GM12875 (cell line): ENCODE measurements at regions not wholly inside any gene's neighbourhood (a gene's known extent, or its start where the extent isn't known, plus 50 kb on each side); places are given as distances from the start of the nearest gene placed in this dataset.

Experiments
- H3K4me3 ChIP-seq: one replicate; pipeline ENCODE4 v1.5.1; 2011; ENCODE audit warnings: low read depth, low read length, control low read depth
- TF ChIP-seq, protein P1 (sequence below): IDR thresholded peaks from 2 replicates; pipeline ENCODE4 v1.5.1; 2011; ENCODE audit warnings: low read depth, mild to moderate bottlenecking, control low read depth, inconsistent platforms, low read length, moderate library complexity, borderline replicate concordance; ENCODE audit not compliant: insufficient read depth

DNA sequence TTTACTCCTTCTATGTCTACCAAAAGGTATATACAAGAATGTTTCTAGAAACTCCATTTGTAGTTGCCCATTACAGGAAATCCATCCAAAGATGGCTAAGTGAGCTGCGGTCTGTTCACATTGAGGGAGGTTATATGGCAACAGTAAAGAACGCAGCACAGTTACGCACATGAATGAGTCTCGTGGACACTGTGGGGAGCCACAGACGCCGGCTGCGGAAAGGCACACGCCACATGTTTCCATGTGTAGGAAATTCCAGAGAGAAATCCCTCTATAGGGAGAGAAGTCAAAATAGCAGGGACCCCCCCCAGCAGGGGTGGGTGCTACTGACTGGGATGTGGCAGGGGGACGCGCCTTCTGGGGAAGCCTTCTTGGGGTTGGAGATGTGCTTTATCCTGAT, 139.0 kb upstream of the NCOR2 start:
- no peak overlapping the region for H3K4me3 ChIP-seq
- TF ChIP-seq, protein P1, sequence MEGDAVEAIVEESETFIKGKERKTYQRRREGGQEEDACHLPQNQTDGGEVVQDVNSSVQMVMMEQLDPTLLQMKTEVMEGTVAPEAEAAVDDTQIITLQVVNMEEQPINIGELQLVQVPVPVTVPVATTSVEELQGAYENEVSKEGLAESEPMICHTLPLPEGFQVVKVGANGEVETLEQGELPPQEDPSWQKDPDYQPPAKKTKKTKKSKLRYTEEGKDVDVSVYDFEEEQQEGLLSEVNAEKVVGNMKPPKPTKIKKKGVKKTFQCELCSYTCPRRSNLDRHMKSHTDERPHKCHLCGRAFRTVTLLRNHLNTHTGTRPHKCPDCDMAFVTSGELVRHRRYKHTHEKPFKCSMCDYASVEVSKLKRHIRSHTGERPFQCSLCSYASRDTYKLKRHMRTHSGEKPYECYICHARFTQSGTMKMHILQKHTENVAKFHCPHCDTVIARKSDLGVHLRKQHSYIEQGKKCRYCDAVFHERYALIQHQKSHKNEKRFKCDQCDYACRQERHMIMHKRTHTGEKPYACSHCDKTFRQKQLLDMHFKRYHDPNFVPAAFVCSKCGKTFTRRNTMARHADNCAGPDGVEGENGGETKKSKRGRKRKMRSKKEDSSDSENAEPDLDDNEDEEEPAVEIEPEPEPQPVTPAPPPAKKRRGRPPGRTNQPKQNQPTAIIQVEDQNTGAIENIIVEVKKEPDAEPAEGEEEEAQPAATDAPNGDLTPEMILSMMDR = no peak

DNA sequence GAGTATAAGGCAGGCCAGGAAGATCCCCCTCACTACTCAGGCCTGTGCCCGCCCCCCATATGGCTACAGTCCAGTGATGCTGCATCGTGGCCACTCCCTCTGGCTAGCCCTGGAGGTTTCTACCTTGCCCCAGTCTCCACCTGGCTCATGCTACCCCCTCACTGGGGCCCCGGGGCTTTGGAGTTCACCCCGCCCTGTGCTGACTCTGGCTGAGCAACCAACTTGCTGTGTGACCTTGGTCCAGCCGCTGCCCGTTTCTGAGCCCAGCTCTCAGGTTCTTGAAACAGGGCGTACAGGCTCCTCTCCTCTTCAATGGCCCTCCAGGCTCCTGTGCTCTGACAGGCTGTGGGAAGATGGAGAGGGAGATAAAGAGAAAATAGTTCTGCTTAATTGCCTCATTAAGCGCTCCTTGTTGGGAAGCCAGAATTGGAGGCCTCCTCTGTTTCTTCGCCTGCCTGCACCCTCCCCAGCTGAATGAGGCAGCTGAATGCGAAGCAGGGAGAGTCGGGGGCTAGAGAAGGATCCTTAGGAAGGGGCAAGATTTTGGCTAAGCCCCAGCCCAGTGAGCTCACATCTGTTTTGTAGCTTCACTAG, 138.2 kb upstream of the NCOR2 start:
- TF ChIP-seq, protein P1 = no peak
- H3K4me3 ChIP-seq = no peak overlapping the region

DNA sequence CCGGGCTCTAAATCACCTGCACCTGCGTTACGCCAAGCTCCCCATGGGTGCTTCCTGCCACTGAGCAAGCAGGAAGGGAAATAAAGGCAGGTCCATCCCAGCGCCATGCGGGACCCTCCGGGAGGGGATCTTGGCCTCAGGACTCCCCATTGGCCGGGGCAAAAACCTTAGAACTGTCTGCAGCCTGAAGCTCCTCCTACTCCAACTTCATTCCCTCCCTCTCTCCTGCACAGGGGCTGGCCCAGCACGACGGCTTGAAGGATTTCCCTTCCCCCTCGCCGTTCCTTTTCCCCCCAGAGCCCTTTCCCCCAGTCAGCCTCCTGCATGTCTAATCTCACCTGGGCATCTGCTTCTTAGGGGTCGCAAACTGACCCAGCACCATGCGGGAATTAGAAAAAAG, 137.2 kb upstream of the NCOR2 start:
- TF ChIP-seq, protein P1 = no peak
- no peak overlapping the region for H3K4me3 ChIP-seq

DNA sequence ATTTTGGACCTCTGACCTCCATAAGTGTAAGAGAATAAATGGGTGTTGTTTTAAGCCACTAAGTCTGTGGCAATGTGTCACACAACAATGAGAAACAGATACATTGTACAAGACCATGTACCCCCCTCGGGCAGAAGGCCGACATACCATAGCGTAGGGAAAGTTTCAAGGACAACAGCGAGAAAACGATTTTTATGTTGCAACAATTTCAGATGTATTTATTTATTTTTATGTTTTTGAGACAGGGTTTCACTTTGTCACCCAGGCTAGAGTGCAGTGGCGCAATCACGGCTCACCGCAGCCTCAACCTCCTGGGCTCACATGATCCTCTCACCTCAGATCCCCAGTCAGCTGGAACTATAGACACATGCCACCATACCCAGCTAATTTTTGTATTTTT, 136.4 kb upstream of the NCOR2 start:
- H3K4me3 ChIP-seq = no peak overlapping the region
- TF ChIP-seq, protein P1 = no peak

DNA sequence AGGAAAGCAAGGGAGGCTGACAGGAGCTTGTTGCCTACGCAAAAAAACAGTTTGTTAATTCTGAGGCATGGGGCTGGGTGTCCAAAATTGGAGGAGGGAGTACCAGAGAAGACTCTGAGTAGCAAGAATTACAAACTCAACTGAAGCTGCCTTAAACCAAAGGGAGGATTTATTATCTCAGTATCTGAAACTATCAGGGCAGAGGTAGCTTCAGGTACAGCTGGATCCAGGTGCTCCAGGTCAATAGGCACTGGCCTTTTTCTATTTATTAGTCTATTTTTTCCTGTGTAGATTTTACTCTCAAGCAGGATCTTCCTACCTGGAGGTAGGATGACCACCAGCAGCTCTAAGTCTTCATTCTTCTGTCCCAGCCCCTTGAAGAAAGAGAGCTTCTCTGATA, 135.3 kb upstream of the NCOR2 start:
- TF ChIP-seq, protein P1 = no peak
- no peak overlapping the region for H3K4me3 ChIP-seq

DNA sequence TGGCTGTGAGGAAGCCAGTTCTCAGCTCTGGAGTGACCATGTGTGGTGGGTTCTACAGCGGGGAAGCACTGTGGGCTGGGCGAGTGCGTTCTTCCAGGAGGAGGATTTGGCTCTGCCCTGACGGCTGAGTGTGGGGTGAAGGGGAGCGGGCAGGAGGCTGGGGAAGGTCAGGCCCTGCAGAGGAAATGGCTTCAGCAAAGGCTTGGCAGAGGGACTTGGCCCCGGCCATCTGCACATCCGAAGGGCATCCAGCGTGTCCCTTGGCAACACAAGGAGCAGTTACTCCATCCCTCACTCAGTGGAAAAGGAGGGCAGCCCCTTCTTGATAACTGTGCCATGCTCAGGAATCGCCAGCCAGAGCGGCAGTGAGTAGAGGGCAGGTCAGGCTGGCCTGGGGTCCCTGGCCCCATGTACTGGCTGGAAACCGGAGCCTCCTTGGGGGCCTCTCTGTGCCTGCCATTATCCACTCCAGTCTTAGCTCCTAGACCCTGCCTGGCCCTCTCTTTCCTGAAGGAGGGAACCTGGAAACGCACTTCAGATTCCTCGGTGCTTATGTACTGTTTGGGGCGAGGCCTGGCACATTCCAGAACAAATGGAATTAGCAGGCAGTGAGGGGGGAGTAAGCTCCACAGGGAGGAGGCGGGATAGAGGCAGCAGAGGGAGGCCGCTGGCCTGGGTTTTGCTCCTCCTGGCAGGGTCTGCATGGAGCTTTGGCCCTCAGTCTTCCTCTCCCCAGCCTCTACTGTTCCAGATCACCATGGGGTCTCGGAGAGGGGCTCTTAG, 133.6 kb upstream of the NCOR2 start:
- TF ChIP-seq, protein P1 = no peak
- H3K4me3 ChIP-seq = no peak overlapping the region

DNA sequence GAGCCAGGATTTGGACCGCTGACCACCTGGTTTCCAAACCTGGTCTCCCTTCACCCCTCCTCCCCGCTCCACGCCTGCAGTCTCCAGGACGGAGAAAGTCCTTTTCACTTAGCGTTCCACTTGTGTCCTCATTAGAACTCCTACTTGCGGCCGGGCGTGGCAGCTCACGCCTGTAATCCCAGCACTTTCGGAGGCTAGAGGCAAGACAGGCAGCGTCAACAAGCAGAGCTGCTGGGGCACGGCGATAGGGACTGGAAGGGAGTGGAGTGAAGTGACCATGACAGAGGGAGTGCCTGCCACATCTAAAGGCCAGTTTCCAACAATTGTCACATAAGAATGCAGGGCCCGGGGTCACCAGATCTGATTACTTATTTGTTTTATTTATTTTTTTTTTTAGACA, 132.5 kb upstream of the NCOR2 start:
- TF ChIP-seq, protein P1 = no peak
- no peak overlapping the region for H3K4me3 ChIP-seq
